Fibroblast of skin of abdomen (primary cell): ENCODE measurements at regions not wholly inside any gene's neighbourhood (a gene's known extent, or its start where the extent isn't known, plus 50 kb on each side); places are given as distances from the start of the nearest gene placed in this dataset.

Source experiments
- DNase-seq: peaks from one replicate; pipeline ENCODE4 v3.0.0-alpha.2; 2013

- DNase-seq: no peak
These were observed 587.6 kb downstream of the CDH11 start for GRCh38 chr16:64534180-64534780.

GRCh38 chr16:64532691-64533090 lies 589.2 kb downstream of the CDH11 start:
- DNase-seq: no peak

GRCh38 chr16:64532117-64532516 lies 589.7 kb downstream of the CDH11 start:
- no peak for DNase-seq

- DNase-seq: no peak
These were observed 590.5 kb downstream of the CDH11 start for GRCh38 chr16:64531401-64531800.

GRCh38 chr16:64522548-64522947 lies 599.3 kb downstream of the CDH11 start:
- DNase-seq: no peak

GRCh38 chr16:64513871-64514270 lies 608.0 kb downstream of the CDH11 start:
- no peak for DNase-seq

GRCh38 chr16:64507240-64508024 lies 614.4 kb downstream of the CDH11 start:
- no peak for DNase-seq

- DNase-seq: no peak
These were observed 622.7 kb downstream of the CDH11 start for GRCh38 chr16:64499211-64499610.

- no peak for DNase-seq
These were observed 623.5 kb downstream of the CDH11 start for GRCh38 chr16:64498363-64498762.

GRCh38 chr16:64493709-64494108 lies 628.2 kb downstream of the CDH11 start:
- DNase-seq: no peak

GRCh38 chr16:64489449-64489848 lies 632.4 kb downstream of the CDH11 start:
- no peak for DNase-seq

- no peak for DNase-seq
These were observed 635.3 kb downstream of the CDH11 start for GRCh38 chr16:64486561-64486960.

GRCh38 chr16:64481497-64481896 lies 640.4 kb downstream of the CDH11 start:
- no peak for DNase-seq

GRCh38 chr16:64478252-64478906 lies 643.5 kb downstream of the CDH11 start:
- DNase-seq: peak; percentile 79

- peak; percentile 28 for DNase-seq
These were observed 646.1 kb downstream of the CDH11 start for GRCh38 chr16:64475627-64476351.

GRCh38 chr16:64470916-64471315 lies 650.9 kb downstream of the CDH11 start:
- no peak for DNase-seq

- DNase-seq: no peak
These were observed 651.8 kb downstream of the CDH11 start for GRCh38 chr16:64469906-64470702.

GRCh38 chr16:64469351-64469750 lies 652.5 kb downstream of the CDH11 start:
- DNase-seq: no peak

- DNase-seq: no peak
These were observed 653.3 kb downstream of the CDH11 start for GRCh38 chr16:64468515-64469090.

- DNase-seq: peak; percentile 83
These were observed 662.0 kb downstream of the CDH11 start for GRCh38 chr16:64459821-64460220.

GRCh38 chr16:64459402-64459801 lies 662.5 kb downstream of the CDH11 start:
- DNase-seq: no peak

GRCh38 chr16:64455275-64455674 lies 666.6 kb downstream of the CDH11 start:
- DNase-seq: peak; percentile 62
